ENCODE measurements at regions not wholly inside any gene's neighbourhood (a gene's known extent, or its start where the extent isn't known, plus 50 kb on each side); places are given as distances from the start of the nearest gene placed in this dataset.
"Not testable (repeated sequence)": the region's sequence is repeated elsewhere in the genome, so short reads cannot be mapped to it uniquely, and the experiment has no call there.

- no peak for TF ChIP-seq CTCF (IDR thresholded peaks at IDR 0.05; ENCODE audit: extremely low read depth, low read depth, low read length)
Measured at GRCh38 chr6:834190-834589, 141.3 kb upstream of the EXOC2 start.

GRCh38 chr6:832804-833203, 139.9 kb upstream of the EXOC2 start:
- not testable (repeated sequence) for H2AFZ ChIP-seq (ENCODE audit: low read length); H3K4me2 ChIP-seq (ENCODE audit: insufficient read depth, low read length); H3K9me3 ChIP-seq (ENCODE audit: low read depth, low read length); H3K4me1 ChIP-seq (ENCODE audit: insufficient read depth, low read length); H3K27ac ChIP-seq (ENCODE audit: low read depth, low read length); H3K27me3 ChIP-seq (ENCODE audit: insufficient read depth, low read length); DNase-seq (ENCODE audit: insufficient read length, low spot score, missing footprints); H3K4me3 ChIP-seq (ENCODE audit: insufficient read depth, low read length); H3K36me3 ChIP-seq (ENCODE audit: insufficient read depth, low read length); H3K79me2 ChIP-seq (ENCODE audit: insufficient read depth, low read length); H4K20me1 ChIP-seq (ENCODE audit: insufficient read depth, low read length)

More at GRCh38 chr6:834190-834589, 141.3 kb upstream of the EXOC2 start:
- no peaks in the 10 kb centered on the region for H4K20me1 ChIP-seq (ENCODE audit: insufficient read depth, low read length)
- no peak overlapping the region for H3K4me2 ChIP-seq (ENCODE audit: insufficient read depth, low read length)
- H3K79me2 ChIP-seq (ENCODE audit: insufficient read depth, low read length), result no peaks in the 10 kb centered on the region
- no peak overlapping the region for H3K27ac ChIP-seq (ENCODE audit: low read depth, low read length)
- DNase-seq (ENCODE audit: insufficient read length, low spot score, missing footprints), result no peak
- H2AFZ ChIP-seq (ENCODE audit: low read length), result no peak overlapping the region
- H3K27me3 ChIP-seq (ENCODE audit: insufficient read depth, low read length), result no peaks in the 10 kb centered on the region
- H3K9me3 ChIP-seq (ENCODE audit: low read depth, low read length), result peaks cover 7% of the 10 kb centered on the region
- H3K4me3 ChIP-seq (ENCODE audit: insufficient read depth, low read length), result no peak overlapping the region
- no peaks in the 10 kb centered on the region for H3K36me3 ChIP-seq (ENCODE audit: insufficient read depth, low read length)
- no peaks in the 10 kb centered on the region for H3K4me1 ChIP-seq (ENCODE audit: insufficient read depth, low read length)

- H3K9me3 ChIP-seq (ENCODE audit: low read depth, low read length), result peaks cover 7% of the 10 kb centered on the region
- no peak overlapping the region for H3K27ac ChIP-seq (ENCODE audit: low read depth, low read length)
- no peaks in the 10 kb centered on the region for H3K27me3 ChIP-seq (ENCODE audit: insufficient read depth, low read length)
- no peaks in the 10 kb centered on the region for H3K4me1 ChIP-seq (ENCODE audit: insufficient read depth, low read length)
- no peak overlapping the region for H3K4me3 ChIP-seq (ENCODE audit: insufficient read depth, low read length)
- H3K79me2 ChIP-seq (ENCODE audit: insufficient read depth, low read length), result no peaks in the 10 kb centered on the region
- H3K4me2 ChIP-seq (ENCODE audit: insufficient read depth, low read length), result no peak overlapping the region
- TF ChIP-seq CTCF (IDR thresholded peaks at IDR 0.05; ENCODE audit: extremely low read depth, low read depth, low read length), result no peak
- no peaks in the 10 kb centered on the region for H3K36me3 ChIP-seq (ENCODE audit: insufficient read depth, low read length)
- no peak overlapping the region for H2AFZ ChIP-seq (ENCODE audit: low read length)
- no peak for DNase-seq (ENCODE audit: insufficient read length, low spot score, missing footprints)
- H4K20me1 ChIP-seq (ENCODE audit: insufficient read depth, low read length), result no peaks in the 10 kb centered on the region
Measured at GRCh38 chr6:830667-831327, 137.9 kb upstream of the EXOC2 start.

- H2AFZ ChIP-seq (ENCODE audit: low read length), result no peak overlapping the region
- no peak overlapping the region for H3K27ac ChIP-seq (ENCODE audit: low read depth, low read length)
- no peak overlapping the region for H3K4me2 ChIP-seq (ENCODE audit: insufficient read depth, low read length)
- no peaks in the 10 kb centered on the region for H3K79me2 ChIP-seq (ENCODE audit: insufficient read depth, low read length)
- H3K36me3 ChIP-seq (ENCODE audit: insufficient read depth, low read length), result no peaks in the 10 kb centered on the region
- peaks cover 7% of the 10 kb centered on the region for H3K9me3 ChIP-seq (ENCODE audit: low read depth, low read length)
- no peaks in the 10 kb centered on the region for H3K4me1 ChIP-seq (ENCODE audit: insufficient read depth, low read length)
- no peaks in the 10 kb centered on the region for H3K27me3 ChIP-seq (ENCODE audit: insufficient read depth, low read length)
- H4K20me1 ChIP-seq (ENCODE audit: insufficient read depth, low read length), result no peaks in the 10 kb centered on the region
- no peak for TF ChIP-seq CTCF (IDR thresholded peaks at IDR 0.05; ENCODE audit: extremely low read depth, low read depth, low read length)
- no peak overlapping the region for H3K4me3 ChIP-seq (ENCODE audit: insufficient read depth, low read length)
- DNase-seq (ENCODE audit: insufficient read length, low spot score, missing footprints), result no peak
Measured at GRCh38 chr6:829656-830055, 136.7 kb upstream of the EXOC2 start.

Data from osteoblast (primary cell).